B cell (primary cell): ENCODE measurements at regions not wholly inside any gene's neighbourhood (a gene's known extent, or its start where the extent isn't known, plus 50 kb on each side); places are given as distances from the start of the nearest gene placed in this dataset.

Experiments used
- ATAC-seq: fragments of 200-7000 bp; cut with Tn5 transposase; one replicate; pipeline ENCODE4 v1.10.0; 2021; ENCODE audit warnings: low read depth, mild to moderate bottlenecking, moderate number of reproducible peaks, moderate library complexity
- CTCF ChIA-PET: fragments of 350-600 bp; sonication (Branson Sonifier 250); formaldehyde crosslinking; loops from one replicate; lab custom pipeline; 2021; ENCODE audit warnings: antibody characterized with exemption, inconsistent platforms; lab: Charles Lee
- POLR2A ChIA-PET: fragments of 350-600 bp; sonication (Branson Sonifier 250); formaldehyde crosslinking; loops from one replicate; lab custom pipeline; 2021; ENCODE audit warnings: antibody characterized with exemption; lab: Charles Lee
- DNase-seq: peaks from one replicate; pipeline ENCODE4 v3.0.0; 2013
- H2AFZ ChIP-seq: 2 replicates; pipeline ENCODE4 v1.6.1; 2012; ENCODE audit warnings: mild to moderate bottlenecking, low read depth, low read length; ENCODE audit not compliant: insufficient read depth, poor library complexity, severe bottlenecking
- H3K27ac ChIP-seq, 2 donors: 1 replicate in 1 of 2; 2 replicates in 1 of 2; pipeline ENCODE4 v1.5.1; 2012 to 2013; ENCODE audit warnings: low read length in 2 of 2, mild to moderate bottlenecking in 2 of 2, moderate library complexity in 1 of 2
- H3K27me3 ChIP-seq, 4 experiments: fragments of 200-600 bp in 1 of 4; sonication (generic) in 1 of 4; replicated peaks in 1 of 4; 1 replicate in 2 of 4; 2 replicates in 2 of 4; pipeline versions ENCODE4 v1.6.1 to v1.7.0; 2013 to 2016; ENCODE audit warnings: low read length in 3 of 4, mild to moderate bottlenecking in 2 of 4, mixed read lengths in 1 of 4, moderate library complexity in 1 of 4; ENCODE audit not compliant: insufficient read depth in 4 of 4, control insufficient read depth in 3 of 4; ENCODE audit errors: control extremely low read depth in 1 of 4
- H3K36me3 ChIP-seq, 2 experiments: replicated peaks in 1 of 2; 1 replicate in 1 of 2; 2 replicates in 1 of 2; pipeline versions ENCODE4 v1.6.1 to v1.7.1; 2013; ENCODE audit warnings: low read length in 1 of 2; ENCODE audit not compliant: insufficient read depth in 2 of 2, control insufficient read depth in 1 of 2; ENCODE audit errors: control extremely low read depth in 1 of 2, extremely low read depth in 1 of 2
- H3K4me1 ChIP-seq, 2 donors: fragments of 200-600 bp in 1 of 2; sonication (generic) in 1 of 2; 1 replicate in 1 of 2; 2 replicates in 1 of 2; pipeline versions ENCODE4 v1.5.1 to v1.6.1; 2013 to 2017; ENCODE audit warnings: low read length in 2 of 2; ENCODE audit not compliant: control insufficient read depth in 2 of 2, insufficient read depth in 2 of 2
- H3K4me2 ChIP-seq: replicated peaks from 2 replicates; pipeline ENCODE3; 2012; ENCODE audit warnings: mild to moderate bottlenecking, low read depth, low read length; ENCODE audit not compliant: poor library complexity, severe bottlenecking
- H3K4me3 ChIP-seq, 5 experiments: fragments of 200-600 bp in 1 of 5; sonication (generic) in 1 of 5; 1 replicate in 3 of 5; 2 replicates in 2 of 5; pipeline versions ENCODE4 v1.5.1 to v1.7.0; 2011 to 2016; ENCODE audit warnings: low read length in 4 of 5, mild to moderate bottlenecking in 4 of 5, low read depth in 2 of 5, control low read depth in 1 of 5, moderate library complexity in 1 of 5; ENCODE audit not compliant: insufficient read depth in 1 of 5; ENCODE audit errors: control extremely low read depth in 1 of 5, extremely low read depth in 1 of 5
- H3K79me2 ChIP-seq: fragments of 200-600 bp; sonication (generic); one replicate; pipeline ENCODE4 v1.6.0; 2016; ENCODE audit warnings: low read length; ENCODE audit not compliant: control insufficient read depth, insufficient read depth
- H3K9ac ChIP-seq: fragments of 200-600 bp; sonication (generic); 2 replicates; pipeline ENCODE4 v1.6.1; 2017; ENCODE audit warnings: mild to moderate bottlenecking, low read length, moderate library complexity
- H3K9me3 ChIP-seq, 3 donors: one replicate each; pipeline versions ENCODE4 v1.6.1 to v1.7.1; 2013; ENCODE audit warnings: low read length in 2 of 3; ENCODE audit not compliant: control insufficient read depth in 2 of 3, insufficient read depth in 1 of 3; ENCODE audit errors: control extremely low read depth in 1 of 3
- H4K20me1 ChIP-seq: 2 replicates; pipeline ENCODE4 v1.6.0; 2012; ENCODE audit warnings: mild to moderate bottlenecking, low read length; ENCODE audit not compliant: insufficient read depth, control insufficient read depth, poor library complexity, severe bottlenecking
- H3K27ac Mint-ChIP-seq: one replicate; pipeline ENCODE4 v1.8.0; 2021; ENCODE audit warnings: mixed read lengths
- H3K27me3 Mint-ChIP-seq: one replicate; pipeline ENCODE4 v1.8.0; 2021; ENCODE audit warnings: mixed read lengths
- H3K4me1 Mint-ChIP-seq: one replicate; pipeline ENCODE4 v1.8.0; 2021; ENCODE audit warnings: mixed read lengths
- H3K4me3 Mint-ChIP-seq: one replicate; pipeline ENCODE4 v1.8.0; 2021; ENCODE audit warnings: mixed read lengths
- H3K9me3 Mint-ChIP-seq: one replicate; pipeline ENCODE4 v1.8.0; 2022; ENCODE audit warnings: mixed read lengths; ENCODE audit not compliant: insufficient read depth
- CTCF ChIP-seq: fragments of 200-600 bp; IDR thresholded peaks from one replicate; pipeline ENCODE4 v1.8.0; 2022; ENCODE audit warnings: antibody characterized with exemption, mild to moderate bottlenecking
- EZH2 ChIP-seq: IDR thresholded peaks from 2 replicates; pipeline ENCODE4 v1.6.1; 2012; ENCODE audit warnings: borderline replicate concordance, low read depth, mild to moderate bottlenecking, moderate library complexity, low read length; ENCODE audit not compliant: insufficient read depth, poor library complexity, severe bottlenecking
- WGBS: methylation state at CpG from one replicate; pipeline ENCODE4 v1.1.5; 2013; ENCODE audit warnings: missing lambda C conversion rate; ENCODE audit not compliant: insufficient coverage; 5-methylcytosine and 5-hydroxymethylcytosine counted together
- intact Hi-C: fragments of 100-400 bp; cut with micrococcal nuclease; formaldehyde crosslinking; loops from one replicate; pipeline ENCODE4 v1.10.0; 2022

- Histone ChIP-seq H3K36me3 (no peaks in the 10 kb centered on the region), H2AFZ (no peak overlapping the region), H3K27me3 (peaks cover 0 to 2% (median 0%) of the 10 kb centered on the region in 4 experiments), H4K20me1 (no peaks in the 10 kb centered on the region), H3K4me1 (no peaks in the 10 kb centered on the region), H3K9ac (no peak overlapping the region), H3K9me3 (peaks cover 0 to 8% (median 0%) of the 10 kb centered on the region in 3 donors), H3K27ac (no peak overlapping the region), H3K79me2 (no peaks in the 10 kb centered on the region), H3K4me2 (no peak overlapping the region), H3K4me3 (no peak overlapping the region)
- CTCF ChIA-PET: no interaction called here
- POLR2A ChIA-PET: no interaction called here
- Mint-ChIP-seq H3K27ac (no peak overlapping the region), H3K9me3 (no peaks in the 10 kb centered on the region), H3K4me3 (no peak overlapping the region), H3K4me1 (no peaks in the 10 kb centered on the region), H3K27me3 (peaks cover 5% of the 10 kb centered on the region)
- 64% methylated on average over 1 of the region's 1 CpG for WGBS
- intact Hi-C loops: no loop called here
- ATAC-seq (no peak), DNase-seq (no peak)
- no peak for TF ChIP-seq CTCF
- no peak for TF ChIP-seq EZH2
Measured at GRCh38 chr4:121479808-121480207, 99.0 kb upstream of the QRFPR start.

- Histone ChIP-seq H3K27ac (no peak overlapping the region), H3K4me1 (no peaks in the 10 kb centered on the region), H2AFZ (no peak overlapping the region), H3K79me2 (no peaks in the 10 kb centered on the region), H3K27me3 (peaks cover 0 to 2% (median 0%) of the 10 kb centered on the region in 4 experiments), H3K4me2 (no peak overlapping the region), H3K4me3 (no peak overlapping the region), H3K36me3 (no peaks in the 10 kb centered on the region), H4K20me1 (no peaks in the 10 kb centered on the region), H3K9me3 (peaks cover 0 to 5% (median 0%) of the 10 kb centered on the region in 3 donors), H3K9ac (no peak overlapping the region)
- TF ChIP-seq EZH2 (no peak), CTCF (no peak)
- Mint-ChIP-seq H3K9me3 (no peaks in the 10 kb centered on the region), H3K4me3 (no peak overlapping the region), H3K27me3 (peaks cover 5% of the 10 kb centered on the region), H3K4me1 (no peaks in the 10 kb centered on the region), H3K27ac (no peak overlapping the region)
- ChIA-PET CTCF (no interaction called here), POLR2A (no interaction called here)
- intact Hi-C loops: no loop called here
- DNase-seq (no peak), ATAC-seq (no peak)
- WGBS: 100% methylated on average over 1 of the region's 2 CpGs
Measured at GRCh38 chr4:121477480-121477879, 96.7 kb upstream of the QRFPR start.
